DMS153 (cell line): ENCODE measurements at regions not wholly inside any gene's neighbourhood (a gene's known extent, or its start where the extent isn't known, plus 50 kb on each side); places are given as distances from the start of the nearest gene placed in this dataset.

ENCODE experiments used
- DNase-seq: peaks from one replicate; lab custom pipeline; 2025; lab: John Stamatoyannopoulos, UW

GRCh38 chr5:62714296-62714695 lies 135.7 kb downstream of the LRRC70 start:
- no peak for DNase-seq

GRCh38 chr5:62708481-62709325 lies 130.1 kb downstream of the LRRC70 start:
- no peak for DNase-seq

- DNase-seq = no peak
Observed at GRCh38 chr5:62707563-62707962, 128.9 kb downstream of the LRRC70 start.

GRCh38 chr5:62707131-62707530 lies 128.5 kb downstream of the LRRC70 start:
- DNase-seq = no peak

DNA sequence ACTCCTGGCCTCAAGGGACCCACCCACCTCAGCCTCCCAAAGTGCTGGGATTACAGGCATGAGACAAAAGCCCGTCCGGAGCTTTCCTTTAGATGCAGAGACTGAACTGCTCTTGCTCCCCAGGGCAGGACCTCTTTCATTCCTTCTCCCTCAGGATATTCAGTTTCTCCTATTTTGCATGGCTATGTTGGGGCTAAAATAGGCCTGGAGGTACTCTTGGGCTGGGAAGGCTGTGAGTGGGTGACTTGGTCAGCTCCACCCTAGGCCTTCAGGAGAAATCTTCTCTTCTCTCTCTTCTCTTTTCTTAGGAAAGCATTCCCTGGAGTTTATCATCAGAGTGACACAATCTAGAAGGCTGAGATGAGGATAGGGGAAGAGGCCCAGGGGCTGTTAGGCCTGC lies 126.4 kb downstream of the LRRC70 start:
- DNase-seq = no peak

DNA sequence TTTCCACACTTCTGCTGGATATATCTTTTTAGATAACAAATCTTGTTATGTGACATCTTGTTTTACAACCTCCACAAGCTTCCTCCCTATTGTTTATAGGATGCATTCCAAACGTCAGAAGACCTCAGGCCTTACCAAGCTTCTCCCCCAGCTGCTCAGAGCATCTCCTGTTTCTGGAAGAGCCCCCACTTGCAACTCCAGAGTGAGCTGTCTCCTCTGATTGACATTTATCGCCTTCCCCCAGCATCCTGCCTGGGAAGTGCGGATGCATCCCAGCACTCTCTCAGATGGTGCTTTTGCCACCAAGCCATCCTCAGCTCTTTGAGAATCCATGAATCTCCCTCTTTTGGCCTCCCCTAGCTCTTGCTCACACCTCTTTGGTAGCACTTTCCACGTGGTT lies 123.5 kb downstream of the LRRC70 start:
- DNase-seq = no peak

DNA sequence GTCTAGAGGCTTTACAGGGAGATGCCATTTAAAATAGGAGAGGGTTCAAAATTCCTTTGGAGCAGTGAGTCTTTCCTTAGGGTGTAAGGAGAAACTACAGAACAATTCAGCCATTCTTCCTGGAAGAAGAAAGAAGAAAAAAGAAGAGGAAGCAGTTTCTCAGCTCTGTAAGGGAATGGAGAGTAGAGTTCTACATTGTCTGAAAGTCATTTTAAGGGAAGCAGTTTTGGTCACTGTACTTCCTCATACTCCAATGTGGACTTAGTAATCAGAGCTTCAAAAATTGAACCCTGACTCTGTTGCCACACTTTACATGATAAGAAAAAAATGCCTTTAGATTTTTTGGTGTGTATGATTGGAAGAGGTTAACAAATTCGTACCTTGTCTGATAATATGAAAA lies 122.4 kb downstream of the LRRC70 start:
- DNase-seq = no peak

- no peak for DNase-seq
Observed at GRCh38 chr5:62698756-62699155, 120.1 kb downstream of the LRRC70 start.

DNA sequence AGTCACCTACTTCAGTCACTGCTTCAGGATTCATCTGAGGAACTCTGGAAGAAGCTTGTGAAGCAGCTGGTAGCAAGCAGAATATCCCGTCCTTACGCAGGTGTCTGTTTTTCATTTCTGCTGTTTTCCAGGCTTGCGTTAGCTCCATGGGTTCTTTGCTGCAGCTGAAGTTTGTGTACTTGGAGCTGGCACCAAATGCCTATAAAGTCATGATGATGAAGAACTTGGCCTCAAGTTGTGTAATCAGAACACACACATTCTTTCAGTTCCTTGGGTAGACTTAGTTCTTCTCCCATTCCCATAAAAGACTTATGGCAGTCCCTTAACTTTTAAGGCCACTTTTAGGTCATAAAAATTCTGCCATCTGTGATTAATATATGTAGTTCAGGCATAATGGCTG lies 116.7 kb downstream of the LRRC70 start:
- DNase-seq = no peak

DNA sequence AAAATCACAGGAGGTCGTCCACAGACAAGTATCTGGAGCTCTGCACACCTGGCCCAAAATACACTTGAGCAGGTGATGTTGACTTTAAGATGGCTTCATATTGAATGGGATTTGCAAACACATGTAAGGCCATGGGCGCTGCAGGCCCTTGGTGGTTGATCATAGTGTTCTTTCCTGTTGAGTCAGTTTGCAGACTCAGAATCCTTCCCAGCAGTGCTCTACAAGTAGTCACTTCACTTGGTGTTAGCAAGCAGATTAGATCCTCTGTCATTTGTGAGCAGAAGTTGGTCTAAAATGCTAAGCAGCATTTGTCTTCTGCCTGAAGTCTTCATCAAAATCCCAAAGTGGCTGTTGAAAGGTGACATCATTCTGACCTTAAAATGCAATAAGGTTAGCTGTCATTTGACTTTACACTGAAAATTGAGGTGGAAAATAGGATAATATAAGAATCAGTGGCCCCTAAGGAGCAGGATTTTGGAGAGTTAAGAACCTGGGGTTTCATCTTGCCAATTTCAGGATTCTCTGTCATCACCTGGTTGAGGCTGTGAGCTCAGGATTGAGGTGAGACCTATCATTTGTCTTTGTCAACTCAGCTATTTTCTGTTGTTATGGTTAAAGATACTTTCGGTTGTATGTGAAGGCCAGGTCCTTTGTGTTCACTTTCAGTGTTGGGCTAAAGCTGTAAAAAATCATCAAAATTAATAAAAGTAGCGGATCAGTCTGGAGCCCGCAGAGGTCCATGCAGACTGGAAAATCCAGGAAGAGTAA lies 114.5 kb downstream of the LRRC70 start:
- DNase-seq = peak; percentile 15

DNA sequence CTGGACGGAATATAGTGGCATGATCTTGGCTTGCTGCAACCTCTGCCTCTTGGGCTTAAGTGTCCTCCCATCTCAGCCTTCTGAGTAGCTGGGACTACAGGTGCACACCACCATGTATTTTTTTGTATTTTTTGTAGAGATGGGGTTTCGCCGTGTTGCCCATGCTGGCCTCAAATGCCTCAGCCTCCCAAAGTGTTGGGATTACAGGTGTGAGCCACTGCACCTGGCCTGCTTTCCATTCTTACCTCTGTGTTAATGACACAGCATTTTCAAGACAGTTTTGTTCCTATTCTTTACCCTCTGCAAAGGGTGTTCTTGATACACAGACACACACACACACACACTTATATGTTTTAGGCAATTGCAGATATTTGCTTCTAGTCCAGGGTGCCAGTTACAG lies 113.3 kb downstream of the LRRC70 start:
- DNase-seq = no peak

DNA sequence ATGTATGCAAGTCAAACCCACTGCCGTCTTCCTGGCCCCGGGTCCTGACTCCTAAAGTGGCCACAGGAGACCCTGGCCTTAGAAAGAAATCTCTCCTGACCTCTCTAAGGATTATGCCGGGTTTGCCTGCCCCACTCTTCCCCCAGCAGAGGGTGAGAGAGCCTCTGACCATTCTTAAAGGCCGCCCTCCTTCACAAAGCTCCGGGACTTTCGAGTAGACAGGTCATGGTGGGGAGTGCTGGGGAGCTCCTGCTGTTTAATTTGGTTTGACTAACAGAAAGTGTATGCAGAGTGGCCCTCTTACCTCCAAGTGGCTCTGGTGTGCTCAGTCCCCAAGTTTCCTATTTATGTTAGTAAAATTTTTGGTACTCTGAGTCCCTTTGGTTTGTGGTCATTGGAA lies 111.8 kb downstream of the LRRC70 start:
- DNase-seq = no peak

DNA sequence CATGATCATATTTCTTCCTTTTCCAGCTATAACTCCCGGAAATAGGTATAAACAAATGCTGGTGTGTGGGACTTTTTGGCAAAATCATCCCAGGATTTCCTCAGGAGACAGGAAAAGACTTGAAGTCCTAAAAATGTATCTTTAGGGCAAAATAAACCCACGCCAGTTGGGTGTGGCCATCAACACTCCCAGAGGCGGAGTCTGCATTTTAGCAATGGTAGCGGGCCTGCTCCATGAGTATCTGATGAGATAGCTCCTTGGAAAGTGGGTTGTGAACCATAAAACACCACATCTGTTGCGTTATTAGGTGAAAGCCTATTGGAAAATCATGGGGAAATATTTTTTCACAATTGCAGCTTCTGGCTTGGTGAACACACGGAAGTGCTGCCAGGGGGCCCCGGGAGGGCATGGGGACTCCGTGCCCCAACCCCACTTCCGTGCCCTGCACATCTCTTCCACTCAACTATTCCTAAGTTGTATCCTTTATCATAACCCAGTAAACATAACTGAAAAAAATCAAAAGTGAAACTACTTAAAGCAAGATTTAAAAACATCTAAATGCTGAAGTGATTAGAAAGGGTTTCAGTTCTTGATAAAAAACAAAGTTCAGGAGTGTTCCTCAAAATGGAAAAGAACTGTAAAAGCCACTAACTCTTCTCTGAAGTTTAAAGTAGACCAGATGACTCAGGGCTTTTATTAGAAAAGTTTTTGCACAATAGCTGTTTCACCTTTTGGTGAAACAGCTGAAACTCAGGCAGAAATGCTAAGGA lies 111.2 kb downstream of the LRRC70 start:
- DNase-seq = no peak

GRCh38 chr5:62686692-62687091 lies 108.1 kb downstream of the LRRC70 start:
- DNase-seq = no peak

DNA sequence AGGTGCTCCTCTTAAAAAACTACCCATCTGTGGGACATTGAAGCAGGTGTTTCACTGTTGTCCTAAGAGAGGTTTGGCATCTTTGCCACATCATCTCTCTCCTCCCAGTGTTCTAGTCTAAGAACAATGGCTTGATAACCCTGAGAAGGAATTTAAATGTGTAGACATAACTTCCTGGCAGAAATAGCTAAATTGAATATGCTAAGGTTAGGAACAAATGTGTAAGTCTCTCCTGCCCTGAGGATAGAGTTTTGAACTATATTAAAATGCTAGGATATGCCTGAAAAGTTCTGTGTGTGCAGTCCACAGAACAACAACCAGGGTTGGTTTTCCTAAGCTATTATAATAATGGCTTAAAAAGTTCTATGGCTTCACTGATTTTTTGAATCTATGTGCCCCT lies 106.6 kb downstream of the LRRC70 start:
- no peak for DNase-seq

DNA sequence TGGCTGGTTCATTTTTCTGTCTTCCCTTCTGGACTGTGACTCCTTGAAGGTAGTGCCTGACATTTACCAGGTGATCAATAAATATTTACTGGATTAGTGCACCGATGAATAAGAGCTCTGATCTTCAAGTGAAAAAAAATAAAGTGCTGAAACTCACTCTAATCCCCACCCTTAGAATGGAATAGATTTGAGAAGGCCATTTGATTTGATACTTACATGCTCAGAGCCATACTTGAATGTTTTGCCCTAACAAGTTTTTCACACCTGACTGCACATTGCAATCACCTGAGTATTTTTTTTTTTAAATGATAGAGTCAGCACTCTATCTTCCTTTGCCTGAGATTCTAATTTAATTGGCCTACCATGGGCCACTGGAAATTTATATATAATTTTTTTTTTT lies 105.7 kb downstream of the LRRC70 start:
- DNase-seq = no peak

GRCh38 chr5:62682059-62682458 lies 103.4 kb downstream of the LRRC70 start:
- DNase-seq = no peak

DNA sequence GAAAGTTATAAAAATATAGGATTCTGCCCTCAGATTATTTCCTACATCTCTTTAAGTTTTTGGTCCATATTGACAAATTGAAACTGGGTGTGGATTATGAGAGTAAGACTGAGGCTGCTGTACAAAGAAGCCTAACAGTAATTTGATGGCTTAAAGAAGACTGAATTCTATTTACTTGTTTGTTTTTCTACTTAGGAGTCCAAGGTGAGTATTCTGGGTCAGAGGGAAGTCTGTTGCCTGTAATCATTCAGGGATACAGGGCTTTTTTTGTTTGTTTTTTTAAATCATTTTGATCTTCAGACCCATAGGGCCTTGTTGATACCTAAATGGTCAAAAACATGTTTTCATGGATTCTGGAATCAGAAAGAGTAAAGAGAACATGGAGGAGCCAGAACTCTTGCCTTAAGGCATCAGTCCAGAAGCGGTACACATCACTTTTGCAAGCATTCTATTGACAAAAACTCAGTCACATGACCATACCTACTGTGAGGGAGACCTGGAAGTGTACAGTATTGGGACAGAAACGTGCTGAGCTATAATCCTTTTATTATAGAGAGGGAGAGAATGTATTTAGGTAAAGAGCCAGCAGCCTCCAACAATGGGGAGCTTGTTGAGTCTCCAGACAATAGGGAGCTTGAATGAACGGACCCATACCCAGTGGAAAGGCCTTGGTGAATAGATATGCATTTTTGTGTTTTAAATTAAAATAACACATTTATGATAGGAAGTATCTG lies 102.7 kb downstream of the LRRC70 start:
- no peak for DNase-seq

DNA sequence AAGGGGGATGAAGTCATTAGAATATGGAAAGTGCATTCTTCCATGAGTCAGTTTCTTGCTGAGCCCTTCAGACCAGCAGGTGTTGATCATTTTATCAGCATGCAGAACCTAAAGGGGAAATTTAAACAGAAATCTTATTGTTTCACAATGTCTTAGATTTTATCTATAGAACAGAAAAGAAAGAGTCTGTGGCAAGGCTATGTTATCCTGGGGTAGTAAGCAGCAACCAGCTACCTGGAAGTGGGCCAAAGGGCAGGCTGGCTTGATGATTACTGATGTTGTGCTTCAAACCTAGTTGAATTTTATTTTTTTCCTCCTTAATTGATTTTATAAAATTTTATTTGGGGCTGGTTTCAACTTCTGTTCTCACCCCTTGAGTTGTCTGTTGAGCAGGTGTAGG lies 101.5 kb downstream of the LRRC70 start:
- DNase-seq = no peak
